ENCODE measurements at regions not wholly inside any gene's neighbourhood (a gene's known extent, or its start where the extent isn't known, plus 50 kb on each side); places are given as distances from the start of the nearest gene placed in this dataset.
A peak's percentile ranks its signal among the peaks of the same experiment; 100 is the strongest.

DNA sequence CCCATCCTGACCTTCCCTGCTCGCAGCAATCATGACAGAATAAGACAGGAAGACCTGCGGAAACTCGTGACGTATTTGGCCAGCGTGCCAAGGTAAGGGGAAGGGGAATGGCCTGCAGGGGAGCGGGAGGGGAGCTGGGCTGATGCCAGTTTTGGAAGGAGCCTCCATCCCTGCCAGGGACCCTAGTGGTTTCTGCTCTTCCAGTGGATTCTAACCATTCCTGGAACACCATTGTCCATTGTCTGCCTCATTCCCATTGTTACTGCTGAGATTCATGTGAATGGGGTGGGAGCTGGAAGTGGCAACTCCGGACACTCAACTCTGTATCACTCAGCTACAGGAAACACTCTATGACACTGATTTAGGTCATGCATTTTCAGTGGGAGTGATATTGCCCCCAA, 242.9 kb upstream of the ROPN1 start:
- TF ChIP-seq, protein P1, sequence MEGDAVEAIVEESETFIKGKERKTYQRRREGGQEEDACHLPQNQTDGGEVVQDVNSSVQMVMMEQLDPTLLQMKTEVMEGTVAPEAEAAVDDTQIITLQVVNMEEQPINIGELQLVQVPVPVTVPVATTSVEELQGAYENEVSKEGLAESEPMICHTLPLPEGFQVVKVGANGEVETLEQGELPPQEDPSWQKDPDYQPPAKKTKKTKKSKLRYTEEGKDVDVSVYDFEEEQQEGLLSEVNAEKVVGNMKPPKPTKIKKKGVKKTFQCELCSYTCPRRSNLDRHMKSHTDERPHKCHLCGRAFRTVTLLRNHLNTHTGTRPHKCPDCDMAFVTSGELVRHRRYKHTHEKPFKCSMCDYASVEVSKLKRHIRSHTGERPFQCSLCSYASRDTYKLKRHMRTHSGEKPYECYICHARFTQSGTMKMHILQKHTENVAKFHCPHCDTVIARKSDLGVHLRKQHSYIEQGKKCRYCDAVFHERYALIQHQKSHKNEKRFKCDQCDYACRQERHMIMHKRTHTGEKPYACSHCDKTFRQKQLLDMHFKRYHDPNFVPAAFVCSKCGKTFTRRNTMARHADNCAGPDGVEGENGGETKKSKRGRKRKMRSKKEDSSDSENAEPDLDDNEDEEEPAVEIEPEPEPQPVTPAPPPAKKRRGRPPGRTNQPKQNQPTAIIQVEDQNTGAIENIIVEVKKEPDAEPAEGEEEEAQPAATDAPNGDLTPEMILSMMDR (IDR thresholded peaks at IDR 0.05; ENCODE audit: low read depth, low read length): no peak
- no peaks in the 10 kb centered on the region for H3K27me3 ChIP-seq (ENCODE audit: insufficient read depth, low read depth, severe bottlenecking)

DNA sequence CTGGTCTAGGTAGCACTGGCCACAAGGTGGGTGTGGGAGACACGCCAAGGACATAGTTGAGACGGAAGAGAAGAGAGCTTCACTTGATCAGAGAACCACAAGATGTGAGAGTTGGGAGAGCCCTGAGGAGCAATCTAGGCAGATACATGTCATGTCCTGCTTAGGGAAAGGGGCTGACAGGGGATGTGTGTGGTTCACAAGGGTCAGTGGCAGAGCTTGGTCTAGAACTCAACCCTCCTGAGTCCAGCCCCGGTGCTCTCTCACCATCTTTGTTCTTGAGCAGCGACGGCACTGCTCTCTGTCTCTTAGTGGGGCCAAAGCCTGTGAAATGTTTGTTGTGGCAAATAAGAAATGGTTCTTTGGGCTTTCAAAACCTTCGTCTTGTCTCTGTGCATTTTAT, 243.5 kb upstream of the ROPN1 start:
- TF ChIP-seq, protein P1 (IDR thresholded peaks at IDR 0.05; ENCODE audit: low read depth, low read length): no peak
- Histone ChIP-seq H3K27ac (no peak overlapping the region), H3K36me3 (peaks cover 3% of the 10 kb centered on the region), H3K9me3 (ENCODE audit: severe bottlenecking) (no peaks in the 10 kb centered on the region), H3K27me3 (ENCODE audit: insufficient read depth, low read depth, severe bottlenecking) (no peaks in the 10 kb centered on the region), H3K4me3 (ENCODE audit: low read depth, low read length) (no peak overlapping the region)
- no peak for DNase-seq

More for the DNA sequence above, 242.9 kb upstream of the ROPN1 start:
- Histone ChIP-seq H3K27ac (no peak overlapping the region), H3K36me3 (peaks cover 3% of the 10 kb centered on the region), H3K4me3 (ENCODE audit: low read depth, low read length) (no peak overlapping the region), H3K9me3 (ENCODE audit: severe bottlenecking) (no peaks in the 10 kb centered on the region)
- no peak for DNase-seq

DNA sequence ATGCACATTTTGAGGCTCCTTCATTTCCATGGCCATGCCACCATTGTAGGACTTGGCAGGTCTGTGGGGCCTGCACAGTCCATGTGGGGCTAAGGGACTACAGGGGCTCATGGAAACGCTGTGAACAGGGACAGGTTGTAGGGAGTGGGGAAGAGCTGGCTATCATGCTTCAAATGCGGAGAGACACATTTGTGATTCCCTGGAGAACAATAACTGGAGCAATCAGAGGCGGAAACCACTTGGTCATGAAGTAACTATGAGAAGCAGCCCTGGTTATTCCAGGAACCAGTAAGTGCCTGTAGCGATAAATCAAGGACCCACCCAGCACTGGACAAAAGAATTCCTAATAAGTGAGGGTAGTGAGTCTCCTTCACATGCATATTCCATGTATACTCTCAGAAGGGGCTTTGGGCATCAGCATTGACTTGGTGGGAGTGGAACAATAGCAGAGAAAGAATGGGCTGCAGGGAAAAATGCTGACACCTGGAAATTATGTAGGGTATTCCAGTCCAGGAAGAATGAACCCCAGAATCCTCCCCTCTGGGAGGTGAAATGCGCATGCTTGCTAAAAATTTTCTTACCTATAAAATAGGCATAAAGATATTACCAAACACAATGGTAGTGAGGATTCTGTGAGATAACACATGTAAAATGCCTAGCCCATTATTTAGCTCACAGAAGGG, 251.4 kb upstream of the ROPN1 start:
- Histone ChIP-seq H3K27ac (no peak overlapping the region), H3K27me3 (ENCODE audit: insufficient read depth, low read depth, severe bottlenecking) (no peaks in the 10 kb centered on the region), H3K9me3 (ENCODE audit: severe bottlenecking) (no peaks in the 10 kb centered on the region), H3K36me3 (no peaks in the 10 kb centered on the region; the same call in 1 of the 2 replicates), H3K4me3 (ENCODE audit: low read depth, low read length) (no peak overlapping the region)
- TF ChIP-seq, protein P1 (IDR thresholded peaks at IDR 0.05; ENCODE audit: low read depth, low read length): no peak
- no peak for DNase-seq

DNA sequence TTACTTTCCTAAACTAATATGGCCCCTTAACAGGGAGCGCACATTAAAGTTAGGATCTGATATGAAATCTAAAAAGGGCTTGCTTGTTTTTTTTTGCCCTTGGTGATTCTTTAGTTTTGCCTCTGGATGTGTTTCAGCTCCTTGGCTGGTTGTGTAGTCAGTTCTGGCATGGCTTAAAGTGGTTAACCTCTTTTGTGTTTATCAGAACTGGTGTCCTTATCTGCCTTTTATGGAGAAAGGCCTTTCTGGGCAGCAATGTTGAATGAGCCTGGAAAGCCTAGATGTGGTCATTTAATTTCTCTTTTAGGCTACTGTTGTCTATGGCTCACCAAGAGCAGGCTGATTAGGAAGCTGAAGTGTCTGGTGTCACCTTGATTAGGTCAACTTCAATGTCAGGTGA, 254.5 kb upstream of the ROPN1 start:
- TF ChIP-seq, protein P1 (IDR thresholded peaks at IDR 0.05; ENCODE audit: low read depth, low read length): no peak
- Histone ChIP-seq H3K9me3 (ENCODE audit: severe bottlenecking) (no peaks in the 10 kb centered on the region), H3K27ac (no peak overlapping the region), H3K4me3 (ENCODE audit: low read depth, low read length) (no peak overlapping the region), H3K27me3 (ENCODE audit: insufficient read depth, low read depth, severe bottlenecking) (no peaks in the 10 kb centered on the region), H3K36me3 (no peaks in the 10 kb centered on the region; the same call in 1 of the 2 replicates)
- no peak for DNase-seq

DNA sequence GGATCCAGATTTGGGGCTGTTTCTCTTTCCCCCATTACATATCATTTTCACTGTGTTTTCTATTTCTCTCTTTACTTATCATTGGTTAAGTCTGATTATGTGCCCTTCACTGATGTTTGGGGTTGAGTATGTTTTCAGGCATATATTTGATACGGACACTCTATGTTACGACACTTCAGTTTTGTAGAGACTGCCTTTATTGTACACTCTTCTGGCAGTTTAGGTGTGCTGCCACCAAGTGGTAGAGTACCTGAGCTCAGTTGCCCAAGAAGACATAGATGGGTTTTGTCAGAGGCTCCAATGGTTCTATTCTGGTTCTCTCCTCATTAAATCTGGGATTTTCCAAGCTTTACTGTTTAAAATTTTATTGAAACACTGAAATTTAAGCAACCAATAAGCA, 255.0 kb upstream of the ROPN1 start:
- H3K9me3 ChIP-seq (ENCODE audit: severe bottlenecking): no peaks in the 10 kb centered on the region
- H3K4me3 ChIP-seq (ENCODE audit: low read depth, low read length): no peak overlapping the region
- no peaks in the 10 kb centered on the region for H3K27me3 ChIP-seq (ENCODE audit: insufficient read depth, low read depth, severe bottlenecking)
- no peak overlapping the region for H3K27ac ChIP-seq
- peak; percentile 49 for DNase-seq
- TF ChIP-seq, protein P1 (IDR thresholded peaks at IDR 0.05; ENCODE audit: low read depth, low read length): peak; percentile 74
- no peaks in the 10 kb centered on the region; the same call in 1 of the 2 replicates for H3K36me3 ChIP-seq
